Fibroblast of lung (primary cell): ENCODE measurements at regions not wholly inside any gene's neighbourhood (a gene's known extent, or its start where the extent isn't known, plus 50 kb on each side); places are given as distances from the start of the nearest gene placed in this dataset.

ENCODE experiments used
- CTCF ChIP-seq, 2 donors: IDR thresholded peaks in 1 of 2; conservative IDR thresholded peaks in 1 of 2; 1 replicate in 1 of 2; 2 replicates in 1 of 2; pipeline ENCODE4 v1.5.1; 2011 to 2012; ENCODE audit warnings: low read length in 2 of 2, control low read depth in 1 of 2, inconsistent platforms in 1 of 2, low read depth in 1 of 2, mild to moderate bottlenecking in 1 of 2
- EZH2 ChIP-seq: IDR thresholded peaks from 2 replicates; pipeline ENCODE4 v1.5.1; 2012; ENCODE audit warnings: low read length, control low read depth, mild to moderate bottlenecking; ENCODE audit errors: missing control alignments

GRCh38 chr3:148333091-148333490, 364.6 kb upstream of the AGTR1 start:
- TF ChIP-seq CTCF (conservative IDR thresholded peaks at IDR 0.05 in 1 of 2, IDR thresholded peaks at IDR 0.05 in 1 of 2; ENCODE audit: low read depth in 1 of 2, low read length in 2 of 2) (no peak), EZH2 (no peak)
